ENCODE measurements at regions not wholly inside any gene's neighbourhood (a gene's known extent, or its start where the extent isn't known, plus 50 kb on each side); places are given as distances from the start of the nearest gene placed in this dataset.

DNA sequence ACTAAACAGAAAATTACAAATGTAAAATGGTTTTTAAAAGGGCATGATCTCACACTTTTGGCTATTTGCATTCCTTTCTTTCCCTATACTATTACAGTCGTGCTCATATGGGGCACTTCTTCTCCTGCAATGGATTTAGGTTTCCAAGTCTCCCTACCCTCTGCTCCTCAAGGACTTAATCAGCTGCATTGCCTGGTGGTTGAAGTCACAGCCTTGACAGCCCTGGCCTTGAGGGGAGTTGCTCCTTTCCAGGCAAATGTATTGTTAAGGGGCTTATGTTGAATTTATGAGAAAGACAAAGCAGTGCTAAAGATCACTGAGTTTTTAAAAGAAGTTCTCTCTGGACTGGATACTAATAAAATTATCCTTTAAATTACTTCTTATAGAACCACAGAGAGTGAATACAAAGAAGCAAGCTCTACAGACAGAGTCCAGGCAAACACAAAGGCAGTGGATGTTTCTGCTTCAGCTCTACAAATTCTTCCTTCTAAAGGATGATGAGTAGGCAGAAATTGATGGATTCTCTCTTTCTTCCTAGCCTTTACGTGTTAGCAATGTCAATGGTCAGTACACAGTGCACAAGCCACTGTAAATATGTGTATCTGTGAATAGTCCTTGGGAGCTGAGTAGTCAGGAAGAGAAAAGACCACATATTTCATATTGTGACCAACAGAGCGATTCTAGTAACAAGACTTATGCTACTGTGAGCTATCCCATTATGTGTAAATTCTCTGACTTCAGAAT is 390.9 kb downstream of the TBC1D4 start:
- no peak for TF ChIP-seq POLR2A (IDR thresholded peaks at IDR 0.05)
- TF ChIP-seq EP300 (IDR thresholded peaks at IDR 0.05; ENCODE audit: low read depth) = no peak
- TF ChIP-seq, protein P1, sequence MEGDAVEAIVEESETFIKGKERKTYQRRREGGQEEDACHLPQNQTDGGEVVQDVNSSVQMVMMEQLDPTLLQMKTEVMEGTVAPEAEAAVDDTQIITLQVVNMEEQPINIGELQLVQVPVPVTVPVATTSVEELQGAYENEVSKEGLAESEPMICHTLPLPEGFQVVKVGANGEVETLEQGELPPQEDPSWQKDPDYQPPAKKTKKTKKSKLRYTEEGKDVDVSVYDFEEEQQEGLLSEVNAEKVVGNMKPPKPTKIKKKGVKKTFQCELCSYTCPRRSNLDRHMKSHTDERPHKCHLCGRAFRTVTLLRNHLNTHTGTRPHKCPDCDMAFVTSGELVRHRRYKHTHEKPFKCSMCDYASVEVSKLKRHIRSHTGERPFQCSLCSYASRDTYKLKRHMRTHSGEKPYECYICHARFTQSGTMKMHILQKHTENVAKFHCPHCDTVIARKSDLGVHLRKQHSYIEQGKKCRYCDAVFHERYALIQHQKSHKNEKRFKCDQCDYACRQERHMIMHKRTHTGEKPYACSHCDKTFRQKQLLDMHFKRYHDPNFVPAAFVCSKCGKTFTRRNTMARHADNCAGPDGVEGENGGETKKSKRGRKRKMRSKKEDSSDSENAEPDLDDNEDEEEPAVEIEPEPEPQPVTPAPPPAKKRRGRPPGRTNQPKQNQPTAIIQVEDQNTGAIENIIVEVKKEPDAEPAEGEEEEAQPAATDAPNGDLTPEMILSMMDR (IDR thresholded peaks at IDR 0.05) = no peak
